ENCODE measurements at regions not wholly inside any gene's neighbourhood (a gene's known extent, or its start where the extent isn't known, plus 50 kb on each side); places are given as distances from the start of the nearest gene placed in this dataset.

GRCh38 chr22:22992474-22992873 is 77.8 kb upstream of the GNAZ start:
- no peak for DNase-seq (ENCODE audit: low spot score)
- no peaks in the 10 kb centered on the region for H3K36me3 ChIP-seq (ENCODE audit: insufficient read depth, low read length, poor library complexity, severe bottlenecking)
- intact Hi-C loops (cut with micrococcal nuclease; ENCODE audit: unreplicated experiment): no loop called here
- H3K9me3 ChIP-seq (ENCODE audit: low read depth, low read length, poor library complexity, severe bottlenecking): no peaks in the 10 kb centered on the region
- no peaks in the 10 kb centered on the region for H3K4me1 ChIP-seq (ENCODE audit: insufficient read depth, low read length, poor library complexity, severe bottlenecking)
- no peak for TF ChIP-seq CTCF (conservative IDR thresholded peaks at IDR 0.05; ENCODE audit: low read depth, low read length)
- POLR2A ChIA-PET (ENCODE audit: low non-redundant PET): no interaction called here
- no TSS peak for BruUV-seq (replicated peaks)
- no peak overlapping the region for H3K4me3 ChIP-seq (ENCODE audit: low read depth, low read length, poor library complexity, severe bottlenecking)
- H3K27me3 ChIP-seq (replicated peaks; ENCODE audit: insufficient read depth, low read depth, low read length, poor library complexity): no peaks in the 10 kb centered on the region
- no peak overlapping the region for H3K27ac ChIP-seq (ENCODE audit: low read depth, low read length, poor library complexity, severe bottlenecking)
- CTCF ChIA-PET: no interaction called here

- intact Hi-C loops (cut with micrococcal nuclease; ENCODE audit: unreplicated experiment): no loop called here
These were observed 77.1 kb upstream of the GNAZ start for GRCh38 chr22:22993184-22993583.

GRCh38 chr22:22995166-22995565 is 75.2 kb upstream of the GNAZ start:
- CTCF ChIA-PET: no interaction called here
- POLR2A ChIA-PET (ENCODE audit: low non-redundant PET): no interaction called here
- intact Hi-C loops (cut with micrococcal nuclease; ENCODE audit: unreplicated experiment): no loop called here
- H3K36me3 ChIP-seq (ENCODE audit: insufficient read depth, low read length, poor library complexity, severe bottlenecking): no peaks in the 10 kb centered on the region
- no peak overlapping the region for H3K27ac ChIP-seq (ENCODE audit: low read depth, low read length, poor library complexity, severe bottlenecking)
- TF ChIP-seq EZH2 (IDR thresholded peaks at IDR 0.05; ENCODE audit: borderline replicate concordance, low read depth, low read length, poor library complexity, severe bottlenecking): no peak
- TF ChIP-seq CTCF (conservative IDR thresholded peaks at IDR 0.05; ENCODE audit: low read depth, low read length): no peak
- no peaks in the 10 kb centered on the region for H3K4me1 ChIP-seq (ENCODE audit: insufficient read depth, low read length, poor library complexity, severe bottlenecking)
- BruUV-seq (replicated peaks): no TSS peak
- no peak for DNase-seq (ENCODE audit: low spot score)
- no peak overlapping the region for H3K4me3 ChIP-seq (ENCODE audit: low read depth, low read length, poor library complexity, severe bottlenecking)
- H3K27me3 ChIP-seq (replicated peaks; ENCODE audit: insufficient read depth, low read depth, low read length, poor library complexity): no peaks in the 10 kb centered on the region
- peaks cover 8% of the 10 kb centered on the region for H3K9me3 ChIP-seq (ENCODE audit: low read depth, low read length, poor library complexity, severe bottlenecking)

More at GRCh38 chr22:22993184-22993583, 77.1 kb upstream of the GNAZ start:
- H3K4me1 ChIP-seq (ENCODE audit: insufficient read depth, low read length, poor library complexity, severe bottlenecking): no peaks in the 10 kb centered on the region
- POLR2A ChIA-PET (ENCODE audit: low non-redundant PET): no interaction called here
- CTCF ChIA-PET: no interaction called here
- no TSS peak for BruUV-seq (replicated peaks)
- TF ChIP-seq CTCF (conservative IDR thresholded peaks at IDR 0.05; ENCODE audit: low read depth, low read length) (no peak), EZH2 (IDR thresholded peaks at IDR 0.05; ENCODE audit: borderline replicate concordance, low read depth, low read length, poor library complexity, severe bottlenecking) (no peak)
- H3K27me3 ChIP-seq (replicated peaks; ENCODE audit: insufficient read depth, low read depth, low read length, poor library complexity): no peaks in the 10 kb centered on the region
- H3K4me3 ChIP-seq (ENCODE audit: low read depth, low read length, poor library complexity, severe bottlenecking): no peak overlapping the region
- no peak for DNase-seq (ENCODE audit: low spot score)
- H3K9me3 ChIP-seq (ENCODE audit: low read depth, low read length, poor library complexity, severe bottlenecking): peaks cover 6% of the 10 kb centered on the region
- no peak overlapping the region for H3K27ac ChIP-seq (ENCODE audit: low read depth, low read length, poor library complexity, severe bottlenecking)
- no peaks in the 10 kb centered on the region for H3K36me3 ChIP-seq (ENCODE audit: insufficient read depth, low read length, poor library complexity, severe bottlenecking)
